ENCODE measurements at regions not wholly inside any gene's neighbourhood (a gene's known extent, or its start where the extent isn't known, plus 50 kb on each side); places are given as distances from the start of the nearest gene placed in this dataset.
"Not testable (repeated sequence)": the region's sequence is repeated elsewhere in the genome, so short reads cannot be mapped to it uniquely, and the experiment has no call there.

DNA sequence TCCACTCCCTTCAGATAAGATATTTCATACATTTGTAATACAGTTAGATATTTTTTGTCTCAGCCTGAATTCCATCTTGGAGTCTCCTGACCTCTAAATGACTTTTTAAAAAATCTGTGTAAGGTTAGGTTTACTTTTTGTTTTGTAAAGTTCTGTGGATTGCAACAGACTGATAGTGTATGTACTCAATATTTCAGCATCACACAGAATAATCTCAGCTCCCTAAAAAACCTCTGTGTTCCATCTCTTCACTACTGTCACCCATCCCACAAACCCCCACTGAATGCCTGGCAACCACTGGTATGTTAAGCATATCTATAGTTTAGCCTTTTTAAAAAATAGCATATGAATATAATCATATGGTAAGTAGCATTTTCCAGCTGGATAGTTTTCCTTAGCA lies 951.1 kb upstream of the ADAMTS5 start:
- not testable (repeated sequence) for H3K27me3 Mint-ChIP-seq (ENCODE audit: insufficient read depth); H3K4me3 ChIP-seq (ENCODE audit: low read length); DNase-seq; H3K36me3 Mint-ChIP-seq (ENCODE audit: low read depth); H3K9ac ChIP-seq (ENCODE audit: extremely low read depth, low read length, poor library complexity, severe bottlenecking); H3K9me3 ChIP-seq (ENCODE audit: control insufficient read depth, low read length); H3K27ac ChIP-seq (ENCODE audit: low read depth, low read length); H3K4me1 Mint-ChIP-seq; H3K27me3 ChIP-seq (ENCODE audit: control insufficient read depth, insufficient read depth, low read length, poor library complexity, severe bottlenecking); H3K9me3 Mint-ChIP-seq; H3K36me3 ChIP-seq (ENCODE audit: control insufficient read depth, insufficient read depth, low read length); H3K4me3 Mint-ChIP-seq; H3K4me1 ChIP-seq (ENCODE audit: control insufficient read depth, insufficient read depth, low read length); H3K27ac Mint-ChIP-seq

DNA sequence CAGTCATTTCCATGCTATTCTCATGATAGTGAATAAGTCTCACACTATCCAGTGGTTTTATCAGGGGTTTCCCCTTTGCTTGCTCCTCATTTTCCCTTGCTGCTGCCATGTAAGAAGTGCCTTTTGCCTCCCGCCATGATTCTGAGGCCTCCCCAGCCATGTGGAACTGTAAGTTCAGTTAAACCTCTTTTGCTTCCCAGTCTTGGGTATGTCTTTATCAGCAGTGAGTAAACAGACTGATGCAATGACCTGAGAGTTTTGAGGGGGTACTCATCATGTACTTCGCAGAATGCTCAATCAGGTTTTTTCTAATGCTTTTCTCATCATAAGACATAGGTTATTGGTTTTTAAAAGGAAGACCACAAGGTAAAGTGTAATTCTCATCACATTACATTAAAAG lies 949.4 kb upstream of the ADAMTS5 start:
- H3K4me3 ChIP-seq (ENCODE audit: low read length); H3K4me1 ChIP-seq (ENCODE audit: control insufficient read depth, insufficient read depth, low read length); DNase-seq; H3K27ac Mint-ChIP-seq; H3K9me3 Mint-ChIP-seq; H3K36me3 Mint-ChIP-seq (ENCODE audit: low read depth); H3K4me3 Mint-ChIP-seq; H3K9me3 ChIP-seq (ENCODE audit: control insufficient read depth, low read length); H3K27ac ChIP-seq (ENCODE audit: low read depth, low read length); H3K9ac ChIP-seq (ENCODE audit: extremely low read depth, low read length, poor library complexity, severe bottlenecking); H3K4me1 Mint-ChIP-seq; H3K27me3 Mint-ChIP-seq (ENCODE audit: insufficient read depth); H3K27me3 ChIP-seq (ENCODE audit: control insufficient read depth, insufficient read depth, low read length, poor library complexity, severe bottlenecking); H3K36me3 ChIP-seq (ENCODE audit: control insufficient read depth, insufficient read depth, low read length): not testable (repeated sequence)
- WGBS, 2 experiments (ENCODE audit: insufficient coverage in 1 of 2, insufficient read length in 1 of 2) = 95% methylated on average over 2 of the region's 2 CpGs; no CpG with 5 or more reads in 1 of the 2 experiments

DNA sequence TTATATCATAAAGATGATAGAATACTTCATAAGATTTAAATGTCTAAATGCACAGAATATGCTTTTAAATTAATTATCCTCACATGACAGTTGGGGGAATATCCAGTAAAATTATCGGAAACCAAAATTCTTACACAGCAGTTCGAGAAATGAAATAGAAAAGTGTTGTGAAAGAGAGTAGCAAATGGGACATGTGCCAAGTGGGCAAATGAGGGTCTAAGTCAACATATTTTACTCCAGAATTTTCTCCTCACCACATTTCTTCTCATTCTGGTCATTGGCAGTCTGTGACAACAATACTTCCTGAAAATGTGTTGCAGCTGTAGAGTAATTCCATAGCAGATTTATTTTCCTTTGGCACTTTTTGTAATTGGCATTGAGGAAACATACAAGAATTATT lies 945.2 kb upstream of the ADAMTS5 start:
- not testable (repeated sequence) for H3K4me1 ChIP-seq (ENCODE audit: control insufficient read depth, insufficient read depth, low read length); DNase-seq; H3K27me3 Mint-ChIP-seq (ENCODE audit: insufficient read depth); H3K4me1 Mint-ChIP-seq; H3K27me3 ChIP-seq (ENCODE audit: control insufficient read depth, insufficient read depth, low read length, poor library complexity, severe bottlenecking); H3K9me3 Mint-ChIP-seq; H3K27ac ChIP-seq (ENCODE audit: low read depth, low read length); H3K4me3 ChIP-seq (ENCODE audit: low read length); H3K36me3 ChIP-seq (ENCODE audit: control insufficient read depth, insufficient read depth, low read length); H3K36me3 Mint-ChIP-seq (ENCODE audit: low read depth); H3K4me3 Mint-ChIP-seq; H3K9me3 ChIP-seq (ENCODE audit: control insufficient read depth, low read length); H3K9ac ChIP-seq (ENCODE audit: extremely low read depth, low read length, poor library complexity, severe bottlenecking); H3K27ac Mint-ChIP-seq
- WGBS, 2 experiments (ENCODE audit: insufficient coverage in 1 of 2, insufficient read length in 1 of 2) = 100% methylated on average over 2 of the region's 2 CpGs; no CpG with 5 or more reads in 1 of the 2 experiments

- not testable (repeated sequence) for H3K9ac ChIP-seq (ENCODE audit: extremely low read depth, low read length, poor library complexity, severe bottlenecking); H3K27me3 Mint-ChIP-seq (ENCODE audit: insufficient read depth); H3K4me1 Mint-ChIP-seq
Observed at GRCh38 chr21:27909487-27909886, 942.6 kb upstream of the ADAMTS5 start.

DNA sequence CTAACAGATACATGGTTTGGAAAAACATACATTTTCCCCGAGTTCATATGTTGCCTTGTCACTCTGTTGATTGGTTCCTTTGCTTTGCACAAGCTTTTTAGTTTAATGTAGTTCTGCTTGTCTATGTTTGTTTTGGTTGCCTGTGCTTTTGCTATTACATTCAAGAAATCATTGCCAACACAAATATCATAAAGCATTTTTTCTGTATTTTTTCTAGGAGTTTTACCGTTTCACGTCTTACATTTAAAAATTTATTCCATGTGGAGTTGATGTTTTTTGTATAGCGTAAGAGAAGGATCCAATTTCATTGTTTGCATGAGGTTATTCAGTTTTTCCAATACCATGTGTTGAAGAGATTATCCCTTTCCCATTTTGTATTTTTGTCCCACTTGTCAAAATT lies 941.9 kb upstream of the ADAMTS5 start:
- H3K36me3 Mint-ChIP-seq (ENCODE audit: low read depth); H3K4me1 Mint-ChIP-seq; H3K27ac ChIP-seq (ENCODE audit: low read depth, low read length); H3K27ac Mint-ChIP-seq; H3K4me1 ChIP-seq (ENCODE audit: control insufficient read depth, insufficient read depth, low read length); H3K9ac ChIP-seq (ENCODE audit: extremely low read depth, low read length, poor library complexity, severe bottlenecking); H3K4me3 Mint-ChIP-seq; H3K36me3 ChIP-seq (ENCODE audit: control insufficient read depth, insufficient read depth, low read length); H3K9me3 ChIP-seq (ENCODE audit: control insufficient read depth, low read length); H3K9me3 Mint-ChIP-seq; H3K27me3 ChIP-seq (ENCODE audit: control insufficient read depth, insufficient read depth, low read length, poor library complexity, severe bottlenecking); H3K27me3 Mint-ChIP-seq (ENCODE audit: insufficient read depth); DNase-seq; H3K4me3 ChIP-seq (ENCODE audit: low read length): not testable (repeated sequence)
- 100% methylated on average over 4 of the region's 4 CpGs; no CpG with 5 or more reads in 1 of the 2 experiments for WGBS, 2 experiments (ENCODE audit: insufficient coverage in 1 of 2, insufficient read length in 1 of 2)

More at GRCh38 chr21:27909487-27909886, 942.6 kb upstream of the ADAMTS5 start:
- not testable (repeated sequence) for H3K9me3 Mint-ChIP-seq; H3K27ac ChIP-seq (ENCODE audit: low read depth, low read length); H3K9me3 ChIP-seq (ENCODE audit: control insufficient read depth, low read length); H3K4me1 ChIP-seq (ENCODE audit: control insufficient read depth, insufficient read depth, low read length); H3K27ac Mint-ChIP-seq; DNase-seq; H3K36me3 Mint-ChIP-seq (ENCODE audit: low read depth); H3K36me3 ChIP-seq (ENCODE audit: control insufficient read depth, insufficient read depth, low read length); H3K4me3 ChIP-seq (ENCODE audit: low read length); H3K27me3 ChIP-seq (ENCODE audit: control insufficient read depth, insufficient read depth, low read length, poor library complexity, severe bottlenecking); H3K4me3 Mint-ChIP-seq

DNA sequence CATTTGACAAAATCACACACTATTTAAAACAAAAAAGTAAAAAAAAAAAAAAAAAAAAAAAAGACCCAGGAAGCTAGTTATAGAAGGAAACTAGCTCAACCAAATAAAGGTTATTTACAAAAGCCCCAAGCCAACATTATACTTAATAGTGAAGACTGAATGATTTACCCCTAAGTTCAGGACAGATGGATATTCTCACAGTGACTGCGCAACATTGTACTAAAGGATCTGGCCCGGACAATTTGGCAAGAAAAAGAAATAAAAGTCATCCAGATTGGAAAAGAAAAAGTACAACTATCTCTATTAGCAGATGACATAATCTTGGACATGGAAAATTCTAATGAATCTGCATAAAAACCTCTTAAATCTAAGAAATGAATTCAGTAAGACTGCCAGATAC lies 936.0 kb upstream of the ADAMTS5 start:
- not testable (repeated sequence) for H3K36me3 Mint-ChIP-seq (ENCODE audit: low read depth); H3K27me3 Mint-ChIP-seq (ENCODE audit: insufficient read depth); H3K27ac Mint-ChIP-seq; H3K4me1 ChIP-seq (ENCODE audit: control insufficient read depth, insufficient read depth, low read length); H3K36me3 ChIP-seq (ENCODE audit: control insufficient read depth, insufficient read depth, low read length); H3K27me3 ChIP-seq (ENCODE audit: control insufficient read depth, insufficient read depth, low read length, poor library complexity, severe bottlenecking); H3K9me3 Mint-ChIP-seq; H3K9me3 ChIP-seq (ENCODE audit: control insufficient read depth, low read length); H3K9ac ChIP-seq (ENCODE audit: extremely low read depth, low read length, poor library complexity, severe bottlenecking); H3K4me3 Mint-ChIP-seq; H3K4me3 ChIP-seq (ENCODE audit: low read length); H3K4me1 Mint-ChIP-seq; H3K27ac ChIP-seq (ENCODE audit: low read depth, low read length); DNase-seq
- WGBS, 2 experiments (ENCODE audit: insufficient coverage in 1 of 2, insufficient read length in 1 of 2) = 100% methylated on average over 2 of the region's 2 CpGs; no CpG with 5 or more reads in 1 of the 2 experiments

DNA sequence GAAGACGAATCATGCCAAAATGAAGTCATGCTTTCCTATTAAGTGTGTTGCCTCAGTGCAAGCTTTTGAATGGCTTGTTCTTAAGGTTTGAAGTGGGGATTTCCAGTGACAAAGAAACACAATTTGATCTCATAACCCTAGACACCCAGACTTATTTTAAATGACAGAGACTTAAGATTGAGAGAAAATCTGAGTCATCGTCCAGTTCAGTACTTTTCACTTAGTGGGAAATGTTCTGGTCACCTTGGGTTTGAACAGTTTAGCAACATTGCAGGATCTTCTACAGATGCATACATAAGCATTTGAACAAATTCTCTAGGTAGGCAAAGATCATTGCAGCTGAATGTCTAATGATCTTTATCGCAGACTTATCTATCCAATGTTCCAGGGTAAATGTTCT lies 926.7 kb upstream of the ADAMTS5 start:
- not testable (repeated sequence) for H3K4me3 ChIP-seq (ENCODE audit: low read length); H3K4me3 Mint-ChIP-seq; H3K4me1 ChIP-seq (ENCODE audit: control insufficient read depth, insufficient read depth, low read length); DNase-seq; H3K27me3 Mint-ChIP-seq (ENCODE audit: insufficient read depth); H3K9me3 Mint-ChIP-seq; H3K36me3 ChIP-seq (ENCODE audit: control insufficient read depth, insufficient read depth, low read length); H3K27me3 ChIP-seq (ENCODE audit: control insufficient read depth, insufficient read depth, low read length, poor library complexity, severe bottlenecking); H3K27ac ChIP-seq (ENCODE audit: low read depth, low read length); H3K9ac ChIP-seq (ENCODE audit: extremely low read depth, low read length, poor library complexity, severe bottlenecking); H3K9me3 ChIP-seq (ENCODE audit: control insufficient read depth, low read length); H3K36me3 Mint-ChIP-seq (ENCODE audit: low read depth); H3K4me1 Mint-ChIP-seq; H3K27ac Mint-ChIP-seq
- WGBS, 2 experiments (ENCODE audit: insufficient coverage in 1 of 2, insufficient read length in 1 of 2) = 95 to 100% methylated on average over 1 to 2 of the region's 3 CpGs

Data from endodermal cell (in vitro differentiated cells).